ENCODE measurements at regions not wholly inside any gene's neighbourhood (a gene's known extent, or its start where the extent isn't known, plus 50 kb on each side); places are given as distances from the start of the nearest gene placed in this dataset.

DNA sequence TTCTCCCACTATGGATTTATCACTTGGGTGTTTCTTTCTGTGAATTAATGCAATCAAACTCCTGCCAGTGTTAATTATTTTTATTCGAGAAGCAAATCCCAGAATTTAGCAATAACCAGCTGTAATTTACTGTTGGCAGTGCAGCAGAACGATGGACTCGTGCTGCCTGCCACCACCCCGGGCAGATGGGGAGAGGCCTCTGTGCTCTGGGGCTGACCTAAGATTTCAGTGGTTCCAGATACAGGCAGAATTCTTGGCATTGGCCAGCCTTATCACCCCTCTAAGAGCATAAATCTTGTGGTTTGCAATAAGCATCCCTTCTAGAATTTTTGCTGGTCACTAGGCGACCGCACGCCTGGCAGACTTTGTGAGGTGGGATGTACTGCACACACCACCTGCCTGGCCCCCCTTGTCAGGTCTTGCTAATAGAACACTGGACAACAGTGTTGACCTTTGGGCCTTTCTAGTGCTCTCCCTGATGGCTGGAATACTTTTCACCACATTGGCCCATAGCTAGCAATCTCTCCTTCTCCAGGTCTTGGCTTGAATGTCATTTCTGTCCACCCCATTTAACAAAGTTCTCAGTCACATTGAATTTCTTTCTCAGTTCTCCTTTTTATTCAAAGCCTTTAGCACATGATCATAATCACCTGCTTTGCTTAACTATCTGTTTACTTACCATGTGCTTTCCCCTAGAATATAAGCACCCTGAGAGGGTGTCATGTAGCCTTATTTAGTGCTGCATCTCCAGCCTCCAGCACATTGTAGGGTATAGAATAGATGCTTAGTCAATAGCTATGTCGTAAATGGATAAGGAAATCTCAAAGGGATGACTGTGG is 122.1 kb upstream of the DYNLRB2 start:
- DNase-seq (ENCODE audit: low read depth) = no peak

GRCh38 chr16:80417706-80418271 is 123.0 kb upstream of the DYNLRB2 start:
- no peak for DNase-seq (ENCODE audit: low read depth)

GRCh38 chr16:80408014-80408413 is 132.8 kb upstream of the DYNLRB2 start:
- no peak for DNase-seq (ENCODE audit: low read depth)

DNA sequence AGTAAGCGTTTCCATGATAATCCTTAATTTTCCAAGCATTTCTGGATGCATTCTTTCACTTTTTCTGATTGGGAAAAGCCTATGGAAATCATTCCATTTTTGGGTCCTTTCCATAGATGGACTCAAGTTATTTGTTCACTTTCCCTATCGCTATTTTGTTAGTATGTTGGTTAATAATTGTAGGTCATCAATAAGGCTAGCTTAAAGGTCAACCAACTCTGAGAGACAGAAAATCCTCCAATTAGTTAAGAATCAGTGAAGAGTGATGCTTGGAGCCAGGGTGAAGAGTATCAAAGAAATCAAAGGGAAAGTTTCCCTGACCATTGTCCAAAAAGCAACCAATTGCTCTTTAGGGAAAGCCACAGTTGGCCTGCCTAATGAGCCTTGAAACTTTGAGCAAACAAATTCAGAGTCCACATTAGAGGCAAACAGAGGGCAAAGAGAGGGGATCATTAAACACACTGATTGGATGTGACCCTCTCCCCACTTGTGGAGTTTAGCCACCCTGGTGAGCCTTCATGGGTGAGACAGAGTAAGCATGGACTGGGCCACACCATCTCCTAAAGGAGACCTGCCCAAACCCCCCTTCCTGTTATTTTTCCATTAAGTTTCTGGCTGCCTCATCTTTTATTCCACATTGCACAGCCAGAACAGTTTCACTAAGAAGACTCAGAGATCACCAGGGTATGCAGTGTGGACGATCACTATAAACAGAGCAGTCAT is 133.4 kb upstream of the DYNLRB2 start:
- DNase-seq (ENCODE audit: low read depth) = no peak

GRCh38 chr16:80404847-80405246 is 135.9 kb upstream of the DYNLRB2 start:
- DNase-seq (ENCODE audit: low read depth) = no peak

DNA sequence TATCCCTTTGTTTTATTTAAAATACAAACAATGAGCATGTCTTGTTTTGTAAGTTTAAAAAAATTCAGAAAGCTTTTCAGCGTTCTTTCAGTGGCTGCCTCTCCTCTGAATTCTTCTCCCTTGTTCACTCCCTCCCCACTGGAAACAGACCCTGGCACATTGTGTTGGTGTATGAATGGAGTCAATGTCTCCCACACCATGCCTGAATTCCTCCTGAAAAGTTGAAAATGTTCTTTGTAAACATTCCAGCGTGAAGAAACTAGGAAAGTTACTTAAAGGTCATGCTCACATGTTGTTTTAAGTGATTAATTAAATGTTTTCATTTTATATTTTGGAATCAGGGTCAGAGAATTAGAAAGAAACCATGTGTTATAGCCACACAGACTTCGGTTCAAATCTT is 136.9 kb upstream of the DYNLRB2 start:
- no peak for DNase-seq (ENCODE audit: low read depth)

DNA sequence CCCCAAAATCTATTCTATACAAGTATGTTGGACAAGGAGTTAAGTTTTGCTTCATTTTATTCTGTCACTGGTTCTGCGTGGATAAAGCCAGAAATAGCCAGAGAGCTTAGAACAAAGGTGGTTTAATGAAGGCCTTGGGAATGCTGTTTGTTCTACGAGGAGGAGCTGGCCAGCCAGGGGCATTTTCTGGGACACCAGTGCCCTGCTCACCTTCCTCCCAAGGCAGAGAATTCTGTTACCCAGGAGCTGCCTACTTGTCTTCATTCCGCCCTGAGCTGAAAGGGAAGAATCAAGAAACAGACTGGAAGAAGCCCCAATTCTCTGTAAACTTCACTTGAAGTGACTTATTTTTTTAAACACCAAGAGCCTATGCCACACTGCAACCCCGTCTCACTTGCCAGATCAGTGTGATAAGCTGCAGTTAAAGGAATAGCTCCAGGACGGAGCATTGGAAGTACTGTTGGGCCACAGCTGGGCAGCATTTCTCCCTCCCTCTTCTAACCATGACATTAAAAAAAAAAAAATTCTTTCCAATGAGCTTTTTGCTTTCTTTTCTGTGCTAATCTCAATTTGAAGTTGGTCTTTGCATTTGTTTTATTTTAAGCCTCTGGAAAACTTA is 149.8 kb upstream of the DYNLRB2 start:
- no peak for DNase-seq (ENCODE audit: low read depth)

DNA sequence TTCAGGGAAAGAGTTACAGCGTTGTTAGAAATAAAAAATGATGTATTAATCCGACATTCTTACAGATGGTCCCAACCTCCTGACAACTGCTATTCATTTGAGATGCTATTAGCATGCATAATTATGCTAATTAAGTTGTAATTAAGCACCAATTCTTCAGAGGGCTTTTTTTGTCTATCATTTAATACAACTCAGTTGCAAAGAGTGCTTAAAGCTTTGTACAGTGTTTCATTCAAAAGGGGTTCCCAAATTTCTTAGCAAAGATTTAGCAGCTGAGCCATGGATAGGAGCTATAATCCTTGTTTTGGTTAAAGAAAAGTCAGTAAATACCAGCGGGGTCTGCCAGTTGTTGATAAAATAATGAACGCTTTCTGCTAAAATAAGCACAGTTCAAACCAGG is 150.7 kb upstream of the DYNLRB2 start:
- no peak for DNase-seq (ENCODE audit: low read depth)

- DNase-seq (ENCODE audit: low read depth) = no peak
Observed at GRCh38 chr16:80389338-80389737, 151.5 kb upstream of the DYNLRB2 start.

DNA sequence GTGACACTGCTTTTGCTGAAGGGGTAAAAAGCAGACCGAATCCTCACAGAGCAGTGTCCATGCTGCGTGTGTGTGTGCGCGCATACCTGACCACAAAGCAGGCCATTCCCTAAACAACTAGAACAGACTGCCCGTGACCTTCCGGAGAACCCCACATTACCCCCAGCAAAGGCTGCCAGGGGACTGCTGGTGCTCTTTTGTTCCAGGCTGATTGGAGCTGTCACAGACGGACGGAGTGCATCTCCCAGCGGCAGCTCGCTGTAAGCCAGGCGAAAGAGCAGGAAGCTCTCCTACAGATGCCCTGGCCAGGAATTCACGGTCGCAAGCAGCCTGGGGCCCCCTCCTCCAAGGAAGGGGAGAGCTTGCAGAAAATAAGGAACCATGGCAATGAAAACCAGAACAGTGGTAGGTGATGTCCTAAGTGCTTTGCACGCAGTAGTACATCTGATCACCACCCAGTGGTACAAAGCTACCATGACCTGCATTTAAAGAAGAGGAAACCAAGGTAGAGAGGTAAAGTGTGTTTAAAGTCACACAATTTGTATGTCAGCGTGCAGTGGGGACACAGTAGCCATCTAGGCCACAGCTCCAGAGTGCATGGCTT is 153.4 kb upstream of the DYNLRB2 start:
- no peak for DNase-seq (ENCODE audit: low read depth)

- no peak for DNase-seq (ENCODE audit: low read depth)
Observed at GRCh38 chr16:80384862-80385261, 155.9 kb upstream of the DYNLRB2 start.

GRCh38 chr16:80380514-80380913 is 160.3 kb upstream of the DYNLRB2 start:
- no peak for DNase-seq (ENCODE audit: low read depth)

GRCh38 chr16:80377096-80377956 is 163.5 kb upstream of the DYNLRB2 start:
- no peak for DNase-seq (ENCODE audit: low read depth)

GRCh38 chr16:80375973-80376372 is 164.8 kb upstream of the DYNLRB2 start:
- DNase-seq (ENCODE audit: low read depth) = no peak

GRCh38 chr16:80375513-80375912 is 165.3 kb upstream of the DYNLRB2 start:
- no peak for DNase-seq (ENCODE audit: low read depth)

DNA sequence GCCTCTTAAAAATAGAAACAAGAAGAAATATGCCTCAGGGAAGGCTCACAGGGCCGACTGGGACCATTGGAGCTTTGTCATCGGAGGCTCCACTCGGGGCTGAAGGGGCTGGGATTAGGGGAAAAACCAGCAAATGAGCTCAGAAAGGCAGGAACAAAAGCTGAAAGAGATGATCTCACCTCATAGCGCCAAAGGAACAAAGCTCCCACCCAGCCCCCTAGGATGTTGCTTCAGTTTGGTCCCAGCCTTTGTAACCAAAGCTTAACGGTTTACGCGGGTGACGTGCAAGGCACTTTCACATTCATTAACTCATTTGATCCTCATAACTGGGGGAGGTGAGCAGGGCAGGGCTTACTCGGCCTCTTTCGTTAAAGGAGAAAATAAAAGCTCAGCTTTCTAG is 168.5 kb upstream of the DYNLRB2 start:
- no peak for DNase-seq (ENCODE audit: low read depth)

DNA sequence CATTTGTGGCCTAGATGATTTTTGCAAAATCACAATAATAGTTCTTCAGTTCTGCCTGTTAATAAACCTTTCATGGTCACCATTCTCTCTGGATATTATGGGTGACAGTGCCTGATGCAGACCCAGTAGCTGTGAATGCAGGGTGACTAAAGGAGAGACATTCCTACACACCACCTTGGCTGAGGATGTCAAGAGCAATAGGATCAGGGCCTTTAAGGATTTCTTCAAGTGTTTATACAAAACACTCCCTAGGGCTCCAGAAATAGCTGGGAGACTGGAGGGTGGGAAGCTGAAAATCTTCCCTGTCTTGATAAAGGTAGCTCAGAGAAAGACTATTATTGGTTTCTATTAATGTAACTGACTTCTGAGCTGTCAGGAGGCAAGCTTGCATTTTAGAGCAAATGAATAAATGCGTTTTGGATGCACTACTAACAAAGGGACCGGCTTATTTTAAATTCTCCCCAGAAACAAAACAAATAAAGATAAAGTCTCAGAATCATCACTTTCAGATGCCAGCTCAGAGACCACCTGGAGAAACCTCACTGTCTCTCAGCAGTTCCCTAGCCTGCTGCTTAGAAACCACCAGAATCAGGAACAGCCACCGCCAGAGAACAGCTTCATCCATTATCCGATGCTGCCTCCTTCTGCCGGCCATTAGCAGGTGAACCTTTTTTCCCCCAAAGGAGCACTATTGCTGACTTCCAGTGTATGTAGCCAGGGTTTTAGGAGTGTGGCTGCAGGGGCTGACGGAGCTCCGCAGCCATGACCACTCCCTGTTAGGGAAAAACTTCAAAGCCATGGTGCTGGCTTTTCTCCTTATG is 171.4 kb upstream of the DYNLRB2 start:
- no peak for DNase-seq (ENCODE audit: low read depth)

DNA sequence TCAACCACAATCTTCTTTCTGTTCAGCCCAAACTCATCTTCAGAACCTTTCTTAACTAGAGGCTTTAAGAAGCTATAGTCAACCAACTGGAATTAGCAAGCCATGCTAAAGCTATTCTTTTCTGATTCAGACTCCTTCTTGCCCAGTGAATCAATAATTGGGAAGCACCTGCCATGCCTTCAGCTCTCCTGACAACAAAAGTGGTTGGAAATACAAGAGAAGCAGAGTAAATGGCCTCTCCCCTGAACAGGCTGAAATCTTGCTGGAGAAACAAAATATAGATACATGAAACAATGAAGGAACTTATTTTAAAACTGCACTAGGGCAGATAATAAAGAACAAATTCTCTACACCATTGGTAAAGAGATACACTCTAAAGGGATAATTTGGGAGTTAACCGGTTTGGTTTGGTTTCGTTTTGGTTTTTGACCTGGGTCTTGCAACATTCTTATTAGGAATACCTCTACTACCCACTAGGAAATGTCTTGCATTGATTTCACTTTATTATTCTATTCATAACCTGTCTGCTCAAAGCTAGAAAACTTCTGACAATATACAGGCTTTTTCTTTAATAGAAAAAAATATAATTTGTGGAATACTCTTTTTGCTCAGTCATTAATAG is 173.6 kb upstream of the DYNLRB2 start:
- DNase-seq (ENCODE audit: low read depth) = no peak

DNA sequence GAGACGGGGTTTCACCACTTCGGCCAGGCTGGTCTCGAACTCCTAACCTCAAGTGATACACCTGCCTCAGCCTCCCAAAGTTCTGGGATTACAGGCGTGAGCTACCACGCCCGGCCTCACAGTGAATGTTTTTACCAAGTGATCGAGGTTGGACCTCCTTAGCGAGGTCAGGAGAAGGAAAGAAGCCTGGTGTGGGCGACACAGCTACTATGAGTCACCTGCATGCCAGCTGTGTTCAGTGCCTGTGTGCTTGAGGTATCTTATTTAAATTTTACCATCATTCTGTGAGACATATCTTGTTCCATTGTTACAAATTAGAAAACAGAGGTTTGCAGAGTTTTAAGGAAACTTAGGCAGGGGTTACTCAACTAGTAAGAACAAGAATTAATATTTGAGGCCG is 174.8 kb upstream of the DYNLRB2 start:
- DNase-seq (ENCODE audit: low read depth) = no peak

DNA sequence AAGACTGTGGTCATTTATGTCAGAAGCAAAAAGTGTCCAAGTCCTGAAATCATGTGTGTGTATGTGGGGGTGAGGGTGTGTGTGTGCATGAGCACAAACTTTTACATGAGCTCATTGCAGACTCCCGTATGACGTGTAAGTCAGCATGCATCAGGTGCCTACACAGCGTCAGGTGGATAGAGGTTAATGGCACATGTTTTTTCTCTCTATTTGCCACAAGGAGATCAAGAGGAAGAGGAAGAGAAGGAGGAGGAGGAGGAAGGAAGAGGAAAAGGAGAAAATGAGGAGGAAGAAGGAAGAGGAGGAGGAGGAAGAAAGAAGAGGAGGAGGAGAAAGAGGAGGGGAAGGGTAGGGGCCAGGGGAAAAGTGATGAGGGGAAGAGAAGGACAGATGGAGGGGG is 178.0 kb upstream of the DYNLRB2 start:
- DNase-seq (ENCODE audit: low read depth) = no peak

All from stimulated activated CD8-positive, alpha-beta memory T cell treated with anti-CD3 and anti-CD28 coated beads, Interleukin-15, amount 100 ng/mL, for 24 hours (primary cell).